Fibroblast of lung (primary cell): ENCODE measurements at regions not wholly inside any gene's neighbourhood (a gene's known extent, or its start where the extent isn't known, plus 50 kb on each side); places are given as distances from the start of the nearest gene placed in this dataset.
"Not testable (repeated sequence)": the region's sequence is repeated elsewhere in the genome, so short reads cannot be mapped to it uniquely, and the experiment has no call there.

Source experiments
- EZH2 ChIP-seq: IDR thresholded peaks from 2 replicates; pipeline ENCODE4 v1.5.1; 2012; ENCODE audit warnings: low read length, control low read depth, mild to moderate bottlenecking; ENCODE audit errors: missing control alignments
- TF ChIP-seq, protein P1 (sequence below), 2 donors: IDR thresholded peaks in 1 of 2; conservative IDR thresholded peaks in 1 of 2; 1 replicate in 1 of 2; 2 replicates in 1 of 2; pipeline ENCODE4 v1.5.1; 2011 to 2012; ENCODE audit warnings: low read length in 2 of 2, control low read depth in 1 of 2, inconsistent platforms in 1 of 2, low read depth in 1 of 2, mild to moderate bottlenecking in 1 of 2

DNA sequence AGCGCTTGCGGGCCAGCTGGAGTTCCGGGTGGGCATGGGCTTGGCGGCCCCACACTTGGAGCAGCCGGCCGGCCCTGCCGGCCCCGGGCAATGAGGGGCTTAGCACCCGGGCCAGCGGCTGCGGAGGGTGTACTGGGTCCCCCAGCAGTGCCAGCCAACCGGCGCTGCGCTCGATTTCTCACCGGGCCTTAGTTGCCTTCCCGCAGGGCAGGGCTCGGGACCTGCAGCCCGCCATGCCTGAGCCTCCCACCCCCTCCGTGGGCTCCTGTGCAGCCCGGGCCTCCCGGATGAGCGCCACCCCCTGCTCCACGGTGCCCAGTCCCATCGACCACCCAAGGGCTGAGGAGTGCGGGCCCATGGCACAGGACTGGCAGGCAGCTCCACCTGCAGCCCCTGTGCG is 53.4 kb upstream of the AGA start:
- TF ChIP-seq, protein P1, sequence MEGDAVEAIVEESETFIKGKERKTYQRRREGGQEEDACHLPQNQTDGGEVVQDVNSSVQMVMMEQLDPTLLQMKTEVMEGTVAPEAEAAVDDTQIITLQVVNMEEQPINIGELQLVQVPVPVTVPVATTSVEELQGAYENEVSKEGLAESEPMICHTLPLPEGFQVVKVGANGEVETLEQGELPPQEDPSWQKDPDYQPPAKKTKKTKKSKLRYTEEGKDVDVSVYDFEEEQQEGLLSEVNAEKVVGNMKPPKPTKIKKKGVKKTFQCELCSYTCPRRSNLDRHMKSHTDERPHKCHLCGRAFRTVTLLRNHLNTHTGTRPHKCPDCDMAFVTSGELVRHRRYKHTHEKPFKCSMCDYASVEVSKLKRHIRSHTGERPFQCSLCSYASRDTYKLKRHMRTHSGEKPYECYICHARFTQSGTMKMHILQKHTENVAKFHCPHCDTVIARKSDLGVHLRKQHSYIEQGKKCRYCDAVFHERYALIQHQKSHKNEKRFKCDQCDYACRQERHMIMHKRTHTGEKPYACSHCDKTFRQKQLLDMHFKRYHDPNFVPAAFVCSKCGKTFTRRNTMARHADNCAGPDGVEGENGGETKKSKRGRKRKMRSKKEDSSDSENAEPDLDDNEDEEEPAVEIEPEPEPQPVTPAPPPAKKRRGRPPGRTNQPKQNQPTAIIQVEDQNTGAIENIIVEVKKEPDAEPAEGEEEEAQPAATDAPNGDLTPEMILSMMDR (conservative IDR thresholded peaks at IDR 0.05 in 1 of 2, IDR thresholded peaks at IDR 0.05 in 1 of 2; ENCODE audit: low read depth in 1 of 2, low read length in 2 of 2), result not testable (repeated sequence)
- TF ChIP-seq EZH2, result not testable (repeated sequence)
